ELR (cell line): ENCODE measurements at regions not wholly inside any gene's neighbourhood (a gene's known extent, or its start where the extent isn't known, plus 50 kb on each side); places are given as distances from the start of the nearest gene placed in this dataset.
"Not testable (repeated sequence)": the region's sequence is repeated elsewhere in the genome, so short reads cannot be mapped to it uniquely, and the experiment has no call there.

Experiments used
- DNase-seq: peaks from one replicate; pipeline ENCODE4 v3.0.0-alpha.2; 2015; ENCODE audit warnings: low read depth

- DNase-seq, result no peak
Measured at GRCh38 chr6:115415378-115415777, 645.3 kb downstream of the FRK start.

GRCh38 chr6:115414916-115415315 is 645.8 kb downstream of the FRK start:
- not testable (repeated sequence) for DNase-seq

DNA sequence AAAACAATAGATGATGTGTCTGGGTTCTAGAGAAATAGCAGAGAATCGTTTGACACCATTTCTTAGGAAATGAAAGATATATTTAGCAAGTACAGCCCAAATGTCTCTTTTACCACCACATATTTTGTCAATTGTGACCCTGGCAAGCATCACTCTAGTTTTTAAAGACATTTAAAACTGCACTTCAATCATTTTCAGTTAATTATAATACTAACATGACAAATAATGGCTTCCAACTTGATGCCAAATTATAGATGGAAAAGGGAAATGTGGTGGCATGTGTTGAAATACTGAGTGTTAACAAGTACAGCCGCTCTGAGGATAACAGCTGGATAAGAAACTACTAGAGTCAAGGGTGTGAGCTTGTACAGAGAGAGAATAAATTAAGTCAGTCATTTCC is 648.9 kb downstream of the FRK start:
- DNase-seq, result no peak

- no peak for DNase-seq
Measured at GRCh38 chr6:115404446-115404845, 656.2 kb downstream of the FRK start.

DNA sequence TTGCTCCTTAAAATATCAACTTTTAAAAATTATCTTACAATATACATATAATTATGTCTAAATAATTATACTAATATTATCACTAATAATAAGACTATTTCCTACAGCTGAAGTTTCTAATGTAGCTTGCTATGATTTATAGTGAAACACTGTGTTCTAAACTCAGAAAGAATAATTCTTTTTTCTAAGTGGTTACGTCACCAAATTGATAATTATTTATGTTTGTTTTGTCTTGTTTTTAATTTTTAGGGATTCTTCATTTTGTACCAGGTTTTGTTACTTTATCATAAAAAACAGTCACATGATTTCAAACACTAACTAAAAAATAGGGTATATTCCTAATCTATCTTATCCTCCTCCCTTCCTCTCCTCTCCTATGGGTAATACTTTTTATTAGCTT is 662.1 kb downstream of the FRK start:
- no peak for DNase-seq

DNA sequence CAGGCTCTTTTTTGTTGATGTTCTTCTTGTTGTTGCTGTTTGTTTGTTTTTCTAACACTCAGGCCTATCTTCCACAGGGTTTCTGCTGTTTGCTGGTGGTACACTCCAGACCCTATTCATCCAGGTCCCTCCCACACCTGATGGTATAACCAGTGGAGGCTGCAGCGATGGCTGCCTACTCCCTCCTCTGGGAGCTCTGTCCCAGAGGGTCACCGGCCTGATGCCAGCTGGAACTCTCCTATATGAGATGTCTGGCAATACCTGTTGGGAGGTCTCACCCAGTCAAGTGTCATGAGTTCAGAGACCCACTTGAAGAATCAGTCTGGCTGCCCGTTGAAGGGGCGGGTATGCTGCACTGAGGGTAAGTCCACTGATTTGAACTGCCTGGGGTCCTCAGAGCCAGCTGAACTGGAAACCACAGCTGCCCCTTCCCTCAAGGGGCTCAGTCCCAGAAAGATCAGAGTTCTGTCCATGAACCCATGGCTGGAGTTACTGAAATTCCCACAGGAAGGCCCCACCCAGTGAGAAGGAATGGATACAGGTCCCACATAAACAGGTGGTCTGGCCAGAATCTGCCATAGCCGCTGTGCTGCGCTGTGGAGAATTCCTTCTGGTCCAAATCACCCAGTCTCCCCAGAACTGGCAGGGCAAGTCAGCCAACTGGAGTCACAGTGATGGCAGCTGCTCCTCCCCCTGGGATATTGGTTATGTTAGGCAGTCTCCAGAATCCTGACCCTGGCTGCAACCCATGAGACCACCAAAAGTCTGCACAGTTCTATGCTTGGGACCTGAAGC is 664.4 kb downstream of the FRK start:
- no peak for DNase-seq

GRCh38 chr6:115393821-115394220 is 666.9 kb downstream of the FRK start:
- DNase-seq, result no peak

- no peak for DNase-seq
Measured at GRCh38 chr6:115370202-115370601, 690.5 kb downstream of the FRK start.

- DNase-seq, result no peak
Measured at GRCh38 chr6:115365783-115366182, 694.9 kb downstream of the FRK start.

GRCh38 chr6:115363379-115363778 is 697.3 kb downstream of the FRK start:
- no peak for DNase-seq

GRCh38 chr6:115362234-115362633 is 698.5 kb downstream of the FRK start:
- DNase-seq, result no peak

DNA sequence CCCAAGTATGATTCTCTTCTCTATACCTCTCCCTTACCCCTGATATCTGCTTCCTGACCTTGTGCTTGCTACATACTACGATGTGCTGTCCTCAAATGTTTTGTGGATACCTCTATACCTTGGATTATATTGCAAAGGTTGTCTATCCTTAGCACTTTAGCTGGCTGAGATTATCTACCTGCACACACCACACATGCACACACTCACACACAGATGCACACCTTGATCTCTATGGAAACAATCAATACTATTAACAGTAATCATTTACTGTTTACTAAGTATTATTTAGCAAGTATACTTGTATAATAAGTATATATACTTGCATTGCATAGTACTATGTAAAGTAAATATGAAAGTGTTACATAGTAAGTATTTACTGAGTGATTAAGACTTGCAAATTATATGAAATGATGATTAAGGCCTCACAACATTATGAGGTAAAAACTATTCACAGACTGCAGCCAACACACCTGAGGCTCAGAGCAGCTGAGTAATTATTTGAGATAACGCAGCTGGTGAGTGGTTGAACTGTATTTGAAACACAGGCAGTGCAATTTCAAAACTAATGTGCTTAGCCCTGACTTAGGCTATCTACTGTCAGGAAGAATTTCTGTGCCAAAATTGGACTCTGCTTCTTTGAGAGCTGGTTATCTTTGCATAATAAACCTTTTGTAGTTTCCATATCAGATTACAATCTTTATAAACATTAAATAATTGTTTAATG is 699.9 kb downstream of the FRK start:
- no peak for DNase-seq

GRCh38 chr6:115358616-115359015 is 702.1 kb downstream of the FRK start:
- no peak for DNase-seq

DNA sequence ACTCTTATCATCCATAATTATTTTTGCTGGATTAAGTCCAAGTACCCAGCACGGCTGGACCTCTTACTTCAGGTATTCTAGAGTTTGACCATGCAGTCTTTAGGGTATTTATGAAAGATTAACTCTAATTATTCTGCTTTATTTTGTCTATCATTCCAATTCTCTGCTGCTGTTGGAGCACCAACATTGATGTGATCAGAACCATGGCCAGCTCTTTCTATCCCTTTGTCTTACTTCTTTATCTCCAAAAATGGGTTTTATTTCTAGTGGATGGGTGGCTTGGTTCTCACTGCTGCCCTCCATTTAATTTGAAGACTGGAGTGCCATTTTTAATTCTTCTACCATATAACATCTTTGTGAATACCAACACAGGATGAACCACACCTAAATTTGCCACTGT is 704.3 kb downstream of the FRK start:
- DNase-seq, result no peak

- no peak for DNase-seq
Measured at GRCh38 chr6:115323001-115323400, 737.7 kb downstream of the FRK start.

GRCh38 chr6:115319823-115320222 is 740.9 kb downstream of the FRK start:
- DNase-seq, result no peak

DNA sequence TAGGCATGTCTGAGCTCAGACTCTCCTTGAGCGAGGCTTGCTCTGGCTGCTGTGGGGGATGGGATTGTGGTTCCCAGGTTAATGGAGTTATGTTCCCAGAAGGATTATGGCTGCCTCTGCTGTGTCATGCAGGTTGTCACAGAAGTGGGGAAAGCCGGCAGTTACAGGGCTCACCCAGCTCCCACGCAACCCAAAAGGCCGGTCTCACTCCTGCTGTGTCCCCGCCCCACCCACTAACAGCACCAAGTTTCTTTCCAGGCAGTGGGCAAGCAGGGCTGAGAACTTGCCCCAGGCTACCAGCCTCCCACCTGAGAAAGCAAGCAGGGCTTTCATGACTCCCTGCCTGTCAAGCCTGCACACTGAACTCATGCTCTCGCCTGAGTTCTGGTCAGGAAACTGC is 750.5 kb downstream of the FRK start:
- DNase-seq, result no peak

GRCh38 chr6:115302731-115303130 is 758.0 kb downstream of the FRK start:
- DNase-seq, result no peak

DNA sequence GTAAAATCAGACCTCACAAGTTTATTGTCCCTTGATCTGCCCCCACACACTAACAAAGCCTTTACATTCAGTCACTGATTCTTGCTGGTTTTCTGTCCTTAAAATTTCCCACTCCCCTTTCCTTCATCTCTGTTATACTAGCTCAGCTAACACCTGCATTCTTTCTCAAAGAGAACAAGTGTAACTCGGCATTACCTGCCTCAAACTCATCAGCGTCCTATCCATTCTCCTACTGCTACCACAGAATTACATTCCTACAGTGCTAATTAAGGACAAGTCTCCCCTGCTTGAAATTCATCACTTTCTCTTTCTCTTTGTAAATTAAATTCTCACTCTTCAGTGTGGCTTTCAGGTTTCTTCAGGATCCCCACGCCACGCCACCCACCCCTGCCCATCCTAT is 773.2 kb downstream of the FRK start:
- DNase-seq, result no peak

DNA sequence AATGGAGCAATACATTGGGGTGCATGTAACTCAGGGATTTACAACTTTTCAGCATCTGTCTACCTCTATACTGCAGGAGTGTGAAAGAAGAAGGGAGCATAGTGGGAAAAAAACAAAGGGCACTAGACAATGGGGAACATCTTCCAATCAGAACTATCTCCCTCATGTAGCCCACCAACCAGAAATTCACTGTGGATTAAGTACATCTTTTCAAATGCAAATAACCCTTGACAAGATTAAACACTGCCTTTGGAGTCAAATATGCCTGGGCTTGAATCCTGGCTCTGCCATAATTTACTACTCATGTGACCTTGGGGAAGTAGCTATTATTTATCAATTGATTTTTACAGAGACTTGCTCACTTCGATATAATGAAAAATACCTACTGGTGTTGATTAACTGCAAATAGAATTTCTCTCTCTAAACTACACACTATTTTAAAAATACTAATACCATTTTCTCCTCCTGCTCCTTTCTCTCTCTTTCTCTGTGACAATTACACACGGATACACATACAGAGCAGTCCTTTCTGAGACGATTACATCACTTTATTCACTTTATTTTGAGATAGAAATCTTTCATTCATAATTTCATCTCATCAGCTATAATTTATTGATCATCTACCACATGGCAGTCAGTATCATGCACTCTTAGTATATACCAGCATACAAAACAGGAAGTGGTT is 783.7 kb downstream of the FRK start:
- DNase-seq, result no peak

DNA sequence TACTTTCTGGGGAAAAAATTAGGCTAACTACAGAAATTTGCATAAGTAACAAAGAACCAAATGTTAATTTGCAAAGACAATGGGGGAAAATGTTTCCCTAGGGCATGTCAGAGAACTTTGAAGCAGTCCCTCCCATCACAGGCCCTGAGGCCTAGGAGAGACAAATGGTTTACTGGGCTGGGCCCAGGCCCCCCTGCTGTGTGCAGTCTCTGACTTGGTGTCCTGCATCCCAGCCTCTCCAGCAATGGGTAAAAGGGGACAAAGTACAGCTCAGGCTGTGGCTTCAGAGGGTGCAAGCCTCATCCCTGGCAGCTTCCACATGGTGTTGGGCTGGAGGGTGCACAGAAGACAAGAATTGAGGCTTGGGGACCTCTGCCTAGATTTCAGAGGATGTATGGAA is 788.4 kb downstream of the FRK start:
- DNase-seq, result no peak

DNA sequence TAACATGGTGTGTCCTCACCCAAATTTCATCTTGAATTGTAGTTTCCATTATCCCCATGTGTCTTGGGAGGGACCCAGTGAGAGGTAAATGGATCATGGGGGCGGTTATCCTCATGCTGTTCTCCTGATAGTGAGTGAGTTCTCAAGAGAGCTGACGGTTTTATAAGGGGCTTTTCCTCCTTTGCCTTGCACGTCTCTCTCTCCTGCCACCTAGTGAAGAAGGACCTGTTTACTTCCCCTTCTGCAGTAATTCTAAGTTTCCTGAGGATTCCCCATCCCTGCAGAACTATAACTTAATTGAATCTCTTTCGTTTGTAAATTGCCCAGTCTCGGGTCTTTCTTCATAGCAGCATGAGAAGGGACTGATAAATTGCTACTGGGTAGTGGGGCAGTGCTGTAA is 789.3 kb downstream of the FRK start:
- DNase-seq, result no peak

DNA sequence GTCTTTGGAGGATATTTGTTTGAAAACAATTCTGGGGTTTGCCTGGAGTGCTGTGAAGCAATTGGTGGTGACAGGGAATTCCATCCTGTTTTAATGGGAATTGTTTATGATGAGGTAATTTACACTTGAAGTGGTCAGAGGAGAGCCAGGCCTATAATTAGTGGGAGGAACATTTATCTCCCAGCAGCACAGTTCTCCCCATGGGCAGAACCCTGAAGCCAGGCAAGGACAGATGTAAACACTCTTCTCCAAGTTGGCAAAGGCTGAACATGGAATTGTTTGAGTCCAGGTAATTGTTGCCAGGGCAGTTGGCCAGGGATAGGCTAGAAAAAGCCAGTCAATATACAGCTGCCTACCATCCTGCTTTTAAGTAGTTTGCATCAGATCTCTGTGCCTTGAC is 789.7 kb downstream of the FRK start:
- DNase-seq, result no peak
